ENCODE measurements at regions not wholly inside any gene's neighbourhood (a gene's known extent, or its start where the extent isn't known, plus 50 kb on each side); places are given as distances from the start of the nearest gene placed in this dataset.

GRCh38 chr3:139182143-139182542, 137.5 kb upstream of the PRR23C start:
- no peaks in the 10 kb centered on the region for H3F3A ChIP-seq (ENCODE audit: insufficient read depth)

DNA sequence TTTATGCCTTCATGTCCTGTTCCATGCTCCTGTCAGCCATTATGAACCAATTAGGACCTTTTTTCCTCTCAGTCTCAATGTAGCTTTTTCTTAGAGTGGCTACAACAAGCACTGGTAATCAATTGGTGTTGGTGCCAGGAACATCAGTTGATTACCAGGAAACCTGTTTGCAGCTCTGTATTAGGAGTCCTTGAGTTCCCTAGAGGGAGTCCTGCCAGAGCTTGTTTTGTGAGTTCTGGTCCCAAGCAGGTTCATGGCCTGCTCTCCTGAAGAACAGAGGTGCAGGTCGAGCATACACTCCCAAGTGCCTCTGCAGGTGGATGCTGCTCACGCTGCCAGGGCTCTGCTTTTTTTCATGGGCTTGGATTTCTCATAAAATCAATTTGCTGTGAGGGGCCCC, 137.9 kb upstream of the PRR23C start:
- DNase-seq: no peak
- Histone ChIP-seq H3K9me3 (ENCODE audit: low read depth) (no peaks in the 10 kb centered on the region), H3K27ac (no peak overlapping the region), H2AFZ (no peak overlapping the region), H4K20me1 (ENCODE audit: insufficient read depth) (no peaks in the 10 kb centered on the region), H3K4me3 (no peak overlapping the region), H3K4me1 (ENCODE audit: insufficient read depth) (no peaks in the 10 kb centered on the region), H3K27me3 (replicated peaks; ENCODE audit: insufficient read depth) (no peaks in the 10 kb centered on the region), H3K4me2 (ENCODE audit: unreplicated experiment) (no peak overlapping the region), H3K9me2 (ENCODE audit: insufficient read depth) (no peaks in the 10 kb centered on the region), H3K79me2 (ENCODE audit: insufficient read depth) (no peaks in the 10 kb centered on the region), H3F3A (ENCODE audit: insufficient read depth) (no peaks in the 10 kb centered on the region), H3K9ac (no peak overlapping the region), H3K36me3 (ENCODE audit: low read depth) (no peaks in the 10 kb centered on the region)
- 45 to 55% methylated on average over 2 of the region's 2 CpGs for WGBS, 2 experiments (ENCODE audit: low coverage in 1 of 2, low lambda C conversion rate in 2 of 2, missing lambda C conversion rate in 2 of 2)
- no peak for TF ChIP-seq EZH2phosphoT487 (IDR thresholded peaks at IDR 0.05; ENCODE audit: insufficient read depth, low read depth)
- no peak for TF ChIP-seq EZH2 (IDR thresholded peaks at IDR 0.05; ENCODE audit: insufficient read depth, poor library complexity, severe bottlenecking)
- in situ Hi-C loops (cut with MboI): no loop called here

More at GRCh38 chr3:139182143-139182542, 137.5 kb upstream of the PRR23C start:
- no peak overlapping the region for H3K4me2 ChIP-seq (ENCODE audit: unreplicated experiment)
- 28 to 38% methylated on average over 2 of the region's 2 CpGs for WGBS, 2 experiments (ENCODE audit: low coverage in 1 of 2, low lambda C conversion rate in 2 of 2, missing lambda C conversion rate in 2 of 2)
- no peak overlapping the region for H3K9ac ChIP-seq
- no peaks in the 10 kb centered on the region for H3K9me3 ChIP-seq (ENCODE audit: low read depth)
- H3K4me3 ChIP-seq: no peak overlapping the region
- no peaks in the 10 kb centered on the region for H3K9me2 ChIP-seq (ENCODE audit: insufficient read depth)
- DNase-seq: no peak
- no peak overlapping the region for H3K27ac ChIP-seq
- TF ChIP-seq EZH2phosphoT487 (IDR thresholded peaks at IDR 0.05; ENCODE audit: insufficient read depth, low read depth) (no peak), EZH2 (IDR thresholded peaks at IDR 0.05; ENCODE audit: insufficient read depth, poor library complexity, severe bottlenecking) (no peak)
- H4K20me1 ChIP-seq (ENCODE audit: insufficient read depth): no peaks in the 10 kb centered on the region
- in situ Hi-C loops (cut with MboI): no loop called here
- H3K36me3 ChIP-seq (ENCODE audit: low read depth): no peaks in the 10 kb centered on the region
- no peaks in the 10 kb centered on the region for H3K4me1 ChIP-seq (ENCODE audit: insufficient read depth)
- no peaks in the 10 kb centered on the region for H3K79me2 ChIP-seq (ENCODE audit: insufficient read depth)
- H2AFZ ChIP-seq: no peak overlapping the region
- no peaks in the 10 kb centered on the region for H3K27me3 ChIP-seq (replicated peaks; ENCODE audit: insufficient read depth)

DNA sequence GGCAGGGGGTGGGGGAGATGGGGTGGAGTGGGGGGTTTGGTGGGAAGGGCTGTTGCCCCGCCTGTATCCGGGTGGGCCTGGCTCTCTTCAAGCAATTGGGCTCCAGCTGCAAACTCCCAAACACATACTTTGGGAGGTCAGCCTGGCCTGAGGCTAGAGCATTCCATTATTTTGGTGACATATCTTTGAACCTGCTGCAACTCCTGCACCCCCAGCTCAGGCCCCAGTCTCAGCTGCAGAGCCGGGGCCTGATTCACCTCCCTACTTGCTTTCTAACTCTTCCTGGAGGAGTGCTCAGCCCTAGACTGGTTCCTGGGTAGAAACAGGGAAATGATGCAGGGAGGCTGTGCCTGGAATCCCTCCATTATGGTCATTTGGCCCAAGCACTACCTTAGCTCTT, 140.8 kb upstream of the PRR23C start:
- H4K20me1 ChIP-seq (ENCODE audit: insufficient read depth): no peaks in the 10 kb centered on the region
- in situ Hi-C loops (cut with MboI): no loop called here

GRCh38 chr3:139187154-139187553, 142.5 kb upstream of the PRR23C start:
- Histone ChIP-seq H3K27me3 (replicated peaks; ENCODE audit: insufficient read depth) (no peaks in the 10 kb centered on the region), H3F3A (ENCODE audit: insufficient read depth) (no peaks in the 10 kb centered on the region), H3K79me2 (ENCODE audit: insufficient read depth) (no peaks in the 10 kb centered on the region), H3K9me3 (ENCODE audit: low read depth) (no peaks in the 10 kb centered on the region), H3K9ac (no peak overlapping the region), H2AFZ (no peak overlapping the region; the same call in 1 of the 2 replicates), H3K4me3 (no peak overlapping the region), H3K27ac (no peak overlapping the region), H4K20me1 (ENCODE audit: insufficient read depth) (no peaks in the 10 kb centered on the region), H3K36me3 (ENCODE audit: low read depth) (no peaks in the 10 kb centered on the region), H3K4me1 (ENCODE audit: insufficient read depth) (no peaks in the 10 kb centered on the region), H3K4me2 (ENCODE audit: unreplicated experiment) (no peak overlapping the region), H3K9me2 (ENCODE audit: insufficient read depth) (no peaks in the 10 kb centered on the region)
- TF ChIP-seq EZH2 (IDR thresholded peaks at IDR 0.05; ENCODE audit: insufficient read depth, poor library complexity, severe bottlenecking) (no peak), EZH2phosphoT487 (IDR thresholded peaks at IDR 0.05; ENCODE audit: insufficient read depth, low read depth) (no peak)
- DNase-seq: no peak
- in situ Hi-C loops (cut with MboI): no loop called here
- WGBS, 2 experiments (ENCODE audit: low coverage in 1 of 2, low lambda C conversion rate in 2 of 2, missing lambda C conversion rate in 2 of 2): 36 to 52% methylated on average over 1 of the region's 1 CpG

More for the DNA sequence above, 140.8 kb upstream of the PRR23C start:
- 91% methylated on average over 1 to 3 of the region's 3 CpGs for WGBS, 2 experiments (ENCODE audit: low coverage in 1 of 2, low lambda C conversion rate in 2 of 2, missing lambda C conversion rate in 2 of 2)
- TF ChIP-seq EZH2phosphoT487 (IDR thresholded peaks at IDR 0.05; ENCODE audit: insufficient read depth, low read depth) (no peak), EZH2 (IDR thresholded peaks at IDR 0.05; ENCODE audit: insufficient read depth, poor library complexity, severe bottlenecking) (no peak)
- H3K79me2 ChIP-seq (ENCODE audit: insufficient read depth): no peaks in the 10 kb centered on the region
- H3K27ac ChIP-seq: no peak overlapping the region
- no peaks in the 10 kb centered on the region for H3F3A ChIP-seq (ENCODE audit: insufficient read depth)
- no peaks in the 10 kb centered on the region for H3K27me3 ChIP-seq (replicated peaks; ENCODE audit: insufficient read depth)
- no peaks in the 10 kb centered on the region for H3K9me3 ChIP-seq (ENCODE audit: low read depth)
- H3K9me2 ChIP-seq (ENCODE audit: insufficient read depth): no peaks in the 10 kb centered on the region
- H2AFZ ChIP-seq: no peak overlapping the region
- no peak overlapping the region for H3K9ac ChIP-seq
- DNase-seq: no peak
- H3K4me2 ChIP-seq (ENCODE audit: unreplicated experiment): no peak overlapping the region
- H3K4me3 ChIP-seq: no peak overlapping the region
- no peaks in the 10 kb centered on the region for H3K4me1 ChIP-seq (ENCODE audit: insufficient read depth)
- no peaks in the 10 kb centered on the region for H3K36me3 ChIP-seq (ENCODE audit: low read depth)

- H3F3A ChIP-seq (ENCODE audit: insufficient read depth): no peaks in the 10 kb centered on the region
- H3K4me2 ChIP-seq (ENCODE audit: unreplicated experiment): no peak overlapping the region
- TF ChIP-seq EZH2phosphoT487 (IDR thresholded peaks at IDR 0.05; ENCODE audit: insufficient read depth, low read depth): no peak
- TF ChIP-seq EZH2 (IDR thresholded peaks at IDR 0.05; ENCODE audit: insufficient read depth, poor library complexity, severe bottlenecking): no peak
- H3K79me2 ChIP-seq (ENCODE audit: insufficient read depth): no peaks in the 10 kb centered on the region
- no peaks in the 10 kb centered on the region for H3K36me3 ChIP-seq (ENCODE audit: low read depth)
- DNase-seq: no peak
- no peak overlapping the region for H3K9ac ChIP-seq
- H2AFZ ChIP-seq: no peak overlapping the region; the same call in 1 of the 2 replicates
- H3K4me3 ChIP-seq: no peak overlapping the region
- in situ Hi-C loops (cut with MboI): no loop called here
- 63 to 71% methylated on average over 4 of the region's 4 CpGs for WGBS, 2 experiments (ENCODE audit: low coverage in 1 of 2, low lambda C conversion rate in 2 of 2, missing lambda C conversion rate in 2 of 2)
- no peak overlapping the region for H3K27ac ChIP-seq
- H3K4me1 ChIP-seq (ENCODE audit: insufficient read depth): no peaks in the 10 kb centered on the region
- no peaks in the 10 kb centered on the region for H4K20me1 ChIP-seq (ENCODE audit: insufficient read depth)
- no peaks in the 10 kb centered on the region for H3K9me3 ChIP-seq (ENCODE audit: low read depth)
- H3K9me2 ChIP-seq (ENCODE audit: insufficient read depth): no peaks in the 10 kb centered on the region
- no peaks in the 10 kb centered on the region for H3K27me3 ChIP-seq (replicated peaks; ENCODE audit: insufficient read depth)
Observed at GRCh38 chr3:139187648-139188047, 143.0 kb upstream of the PRR23C start.
